ENCODE measurements at regions not wholly inside any gene's neighbourhood (a gene's known extent, or its start where the extent isn't known, plus 50 kb on each side); places are given as distances from the start of the nearest gene placed in this dataset.

DNA sequence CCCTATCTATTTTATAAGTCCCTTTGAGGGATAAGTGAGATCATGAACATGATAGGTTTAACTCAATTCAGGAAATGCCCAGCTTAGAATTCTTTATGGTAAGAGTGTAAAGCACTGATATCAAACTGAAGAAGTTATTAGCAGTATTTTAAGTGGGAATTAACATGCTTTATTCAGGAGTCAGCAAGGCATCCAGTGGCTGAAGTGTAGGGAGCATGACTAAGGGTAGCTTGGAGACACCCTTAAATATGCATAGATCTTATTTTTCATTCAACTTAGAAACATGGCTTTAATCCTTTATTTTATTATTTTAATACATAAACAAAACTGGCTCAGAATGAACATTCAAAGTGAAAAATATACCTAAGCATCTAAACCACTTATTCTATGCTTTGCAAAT is 158.3 kb upstream of the LPP start:
- Histone ChIP-seq H3K79me1 (ENCODE audit: low read depth in 1 of 2, low read length in 2 of 2) (no peaks in the 10 kb centered on the region), H2BK20ac (ENCODE audit: low read depth, low read length) (no peak overlapping the region), H3K9me1 (ENCODE audit: insufficient read depth, low read length) (no peaks in the 10 kb centered on the region), H3K4ac (ENCODE audit: low read depth, low read length) (no peak overlapping the region), H3K56ac (ENCODE audit: extremely low read depth, insufficient read depth, low read length) (no peak overlapping the region), H4K91ac (ENCODE audit: insufficient read depth, low read depth, low read length) (no peak overlapping the region), H2BK5ac (ENCODE audit: low read depth, low read length, poor library complexity, severe bottlenecking) (no peak overlapping the region), H3K9ac (ENCODE audit: low read depth, low read length) (no peak overlapping the region), H4K8ac (ENCODE audit: low read depth in 2 of 2, low read length in 2 of 2) (no peak overlapping the region), H4K5ac (ENCODE audit: low read depth, low read length) (no peak overlapping the region), H2AK5ac (ENCODE audit: low read depth, low read length) (no peak overlapping the region), H3K18ac (ENCODE audit: low read depth, low read length) (no peak overlapping the region), H3K4me3 (ENCODE audit: insufficient read depth, low read depth, low read length) (no peak overlapping the region), H3K14ac (replicated peaks; ENCODE audit: low read depth, low read length) (no peak overlapping the region), H2AFZ (replicated peaks; ENCODE audit: low read length, poor library complexity) (no peak overlapping the region), H2AK9ac (replicated peaks; ENCODE audit: low read depth, low read length, poor library complexity) (no peak overlapping the region), H3K4me2 (ENCODE audit: low read depth, low read length) (no peak overlapping the region), H4K20me1 (ENCODE audit: insufficient read depth, low read length) (no peaks in the 10 kb centered on the region), H3K27me3 (ENCODE audit: control insufficient read depth, insufficient read depth, low read length) (no peaks in the 10 kb centered on the region), H2BK15ac (ENCODE audit: low read depth, low read length) (no peak overlapping the region), H2BK120ac (ENCODE audit: low read depth, low read length) (no peak overlapping the region), H3K9me3 (ENCODE audit: control insufficient read depth, insufficient read depth, low read length) (no peaks in the 10 kb centered on the region), H3K23ac (ENCODE audit: low read depth, low read length) (no peak overlapping the region), H3K36me3 (ENCODE audit: control insufficient read depth, insufficient read depth, low read length) (no peaks in the 10 kb centered on the region), H3K4me1 (ENCODE audit: control insufficient read depth, insufficient read depth, low read length) (peaks cover 3% of the 10 kb centered on the region; the same call in 1 of the 2 replicates), H3K27ac (ENCODE audit: insufficient read depth, low read length) (no peak overlapping the region)
- CTCF ChIA-PET, result interaction anchor here (0.6 to 1.1 kb wide), 2 partner anchors 248 to 573 kb away, joined by 3 to 4 read pairs; no protein-coding TSS in a partner anchor
- ATAC-seq (ENCODE audit: low read depth), result no peak
- POLR2A ChIA-PET (ENCODE audit: unreplicated experiment), result no interaction called here
- no TSS peak for BruUV-seq (replicated peaks)
- in situ Hi-C loops (cut with MboI; ENCODE audit: low sequenced_read_pairs), result no loop called here
- TF ChIP-seq, protein P1, sequence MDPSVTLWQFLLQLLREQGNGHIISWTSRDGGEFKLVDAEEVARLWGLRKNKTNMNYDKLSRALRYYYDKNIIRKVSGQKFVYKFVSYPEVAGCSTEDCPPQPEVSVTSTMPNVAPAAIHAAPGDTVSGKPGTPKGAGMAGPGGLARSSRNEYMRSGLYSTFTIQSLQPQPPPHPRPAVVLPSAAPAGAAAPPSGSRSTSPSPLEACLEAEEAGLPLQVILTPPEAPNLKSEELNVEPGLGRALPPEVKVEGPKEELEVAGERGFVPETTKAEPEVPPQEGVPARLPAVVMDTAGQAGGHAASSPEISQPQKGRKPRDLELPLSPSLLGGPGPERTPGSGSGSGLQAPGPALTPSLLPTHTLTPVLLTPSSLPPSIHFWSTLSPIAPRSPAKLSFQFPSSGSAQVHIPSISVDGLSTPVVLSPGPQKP (IDR thresholded peaks at IDR 0.05; ENCODE audit: borderline replicate concordance, low read depth, low read length), result no peak
- TF ChIP-seq MAFK (IDR thresholded peaks at IDR 0.05; ENCODE audit: low read depth, low read length), result no peak
- dilution Hi-C loops (cut with HindIII; ENCODE audit: low sequenced_read_pairs, unreplicated experiment), result no loop called here
- intact Hi-C loops (cut with micrococcal nuclease), result no loop called here
- DNase-seq, result no peak

Measured in IMR-90 (cell line).